ENCODE measurements at regions not wholly inside any gene's neighbourhood (a gene's known extent, or its start where the extent isn't known, plus 50 kb on each side); places are given as distances from the start of the nearest gene placed in this dataset.

GRCh38 chr5:103473725-103474124 lies 88.9 kb downstream of the NUDT12 start:
- H3K36me3 ChIP-seq (ENCODE audit: control insufficient read depth in 2 of 3, insufficient read depth in 3 of 3, low read length in 3 of 3) = no peaks in the 10 kb centered on the region
- H3K9me3 Mint-ChIP-seq = no peaks in the 10 kb centered on the region
- no peaks in the 10 kb centered on the region for H3K4me1 ChIP-seq (ENCODE audit: control insufficient read depth in 2 of 2, insufficient read depth in 2 of 2, low read length in 2 of 2)
- no peak overlapping the region for H3K27ac Mint-ChIP-seq
- CTCF ChIA-PET = no interaction called here
- H3K4me1 Mint-ChIP-seq = no peaks in the 10 kb centered on the region
- no peak for DNase-seq
- H3K9me3 ChIP-seq (ENCODE audit: control insufficient read depth in 2 of 3, low read length in 3 of 3) = no peaks in the 10 kb centered on the region
- no peak for ATAC-seq
- H3K4me3 ChIP-seq (ENCODE audit: low read length) = no peak overlapping the region
- no peaks in the 10 kb centered on the region for H3K27me3 ChIP-seq (ENCODE audit: control insufficient read depth in 2 of 2, insufficient read depth in 2 of 2, low read length in 2 of 2)
- POLR2A ChIA-PET = no interaction called here
- intact Hi-C loops (cut with micrococcal nuclease) = loop anchor here in 1 of 2 donors (10.0 kb wide), 1 partner anchor 339 kb away; no protein-coding TSS in a partner anchor
- no peak overlapping the region for H3K4me3 Mint-ChIP-seq
- H3K27ac ChIP-seq (ENCODE audit: low read depth, low read length) = no peak overlapping the region
- no peaks in the 10 kb centered on the region for H3K36me3 Mint-ChIP-seq
- peaks cover 12 to 23% (median 18%) of the 10 kb centered on the region in 5 donors for H3K27me3 Mint-ChIP-seq

- Mint-ChIP-seq H3K4me3 (no peak overlapping the region), H3K9me3 (no peaks in the 10 kb centered on the region), H3K27me3 (peaks cover 12 to 23% (median 16%) of the 10 kb centered on the region in 5 donors), H3K27ac (no peak overlapping the region), H3K4me1 (no peaks in the 10 kb centered on the region), H3K36me3 (no peaks in the 10 kb centered on the region)
- H3K36me3 ChIP-seq (ENCODE audit: control insufficient read depth in 2 of 3, insufficient read depth in 3 of 3, low read length in 3 of 3) = no peaks in the 10 kb centered on the region
- intact Hi-C loops (cut with micrococcal nuclease) = loop anchor here in 1 of 2 donors (10.0 kb wide), 1 partner anchor 338 kb away; no protein-coding TSS in a partner anchor
- H3K4me3 ChIP-seq (ENCODE audit: low read length) = no peak overlapping the region
- H3K27me3 ChIP-seq (ENCODE audit: control insufficient read depth in 2 of 2, insufficient read depth in 2 of 2, low read length in 2 of 2) = no peaks in the 10 kb centered on the region
- ATAC-seq = no peak
- no peak overlapping the region for H3K27ac ChIP-seq (ENCODE audit: low read depth, low read length)
- no peaks in the 10 kb centered on the region for H3K9me3 ChIP-seq (ENCODE audit: control insufficient read depth in 2 of 3, low read length in 3 of 3)
- H3K4me1 ChIP-seq (ENCODE audit: control insufficient read depth in 2 of 2, insufficient read depth in 2 of 2, low read length in 2 of 2) = no peaks in the 10 kb centered on the region
- no peak for DNase-seq
- CTCF ChIA-PET = interaction anchor here (0.6 kb wide), 1 partner anchor 111 kb away, joined by 3 read pairs; no protein-coding TSS in a partner anchor
- POLR2A ChIA-PET = no interaction called here
These were observed 89.8 kb downstream of the NUDT12 start for GRCh38 chr5:103472830-103473229.

GRCh38 chr5:103472265-103472664 lies 90.3 kb downstream of the NUDT12 start:
- Histone ChIP-seq H3K4me3 (ENCODE audit: low read length) (no peak overlapping the region), H3K4me1 (ENCODE audit: control insufficient read depth in 2 of 2, insufficient read depth in 2 of 2, low read length in 2 of 2) (no peaks in the 10 kb centered on the region), H3K27me3 (ENCODE audit: control insufficient read depth in 2 of 2, insufficient read depth in 2 of 2, low read length in 2 of 2) (no peaks in the 10 kb centered on the region), H3K9me3 (ENCODE audit: control insufficient read depth in 2 of 3, low read length in 3 of 3) (no peaks in the 10 kb centered on the region), H3K27ac (ENCODE audit: low read depth, low read length) (no peak overlapping the region), H3K36me3 (ENCODE audit: control insufficient read depth in 2 of 3, insufficient read depth in 3 of 3, low read length in 3 of 3) (no peaks in the 10 kb centered on the region)
- Mint-ChIP-seq H3K27ac (no peak overlapping the region), H3K4me1 (no peaks in the 10 kb centered on the region), H3K27me3 (peaks cover 11 to 23% (median 16%) of the 10 kb centered on the region in 5 donors), H3K9me3 (no peaks in the 10 kb centered on the region), H3K4me3 (no peak overlapping the region), H3K36me3 (no peaks in the 10 kb centered on the region)
- POLR2A ChIA-PET = no interaction called here
- intact Hi-C loops (cut with micrococcal nuclease) = loop anchor here in 1 of 2 donors (10.0 kb wide), 1 partner anchor 337 kb away; no protein-coding TSS in a partner anchor
- ATAC-seq (no peak), DNase-seq (no peak)
- CTCF ChIA-PET = interaction anchor here (1.3 kb wide), 1 partner anchor 240 kb away, joined by 4 read pairs; no protein-coding TSS in a partner anchor

GRCh38 chr5:103469288-103470040 lies 93.1 kb downstream of the NUDT12 start:
- Mint-ChIP-seq H3K4me1 (no peaks in the 10 kb centered on the region), H3K4me3 (no peak overlapping the region), H3K9me3 (no peaks in the 10 kb centered on the region), H3K27ac (no peak overlapping the region), H3K36me3 (no peaks in the 10 kb centered on the region), H3K27me3 (peaks cover 0 to 24% (median 13%) of the 10 kb centered on the region in 5 donors)
- Histone ChIP-seq H3K27ac (ENCODE audit: low read depth, low read length) (no peak overlapping the region), H3K27me3 (ENCODE audit: control insufficient read depth in 2 of 2, insufficient read depth in 2 of 2, low read length in 2 of 2) (no peaks in the 10 kb centered on the region), H3K9me3 (ENCODE audit: control insufficient read depth in 2 of 3, low read length in 3 of 3) (no peaks in the 10 kb centered on the region), H3K4me3 (ENCODE audit: low read length) (no peak overlapping the region), H3K36me3 (ENCODE audit: control insufficient read depth in 2 of 3, insufficient read depth in 3 of 3, low read length in 3 of 3) (no peaks in the 10 kb centered on the region), H3K4me1 (ENCODE audit: control insufficient read depth in 2 of 2, insufficient read depth in 2 of 2, low read length in 2 of 2) (no peaks in the 10 kb centered on the region)
- DNase-seq (no peak), ATAC-seq (no peak)
- ChIA-PET CTCF (no interaction called here), POLR2A (no interaction called here)
- intact Hi-C loops (cut with micrococcal nuclease) = loop anchor here in 1 of 2 donors (10.0 kb wide), 1 partner anchor 335 kb away; no protein-coding TSS in a partner anchor

- ChIA-PET POLR2A (no interaction called here), CTCF (no interaction called here)
- DNase-seq (no peak), ATAC-seq (no peak)
- no peaks in the 10 kb centered on the region for H3K36me3 Mint-ChIP-seq
- no peak overlapping the region for H3K27ac Mint-ChIP-seq
- no peaks in the 10 kb centered on the region for H3K36me3 ChIP-seq (ENCODE audit: control insufficient read depth in 2 of 3, insufficient read depth in 3 of 3, low read length in 3 of 3)
- no peak overlapping the region for H3K4me3 Mint-ChIP-seq
- H3K4me1 ChIP-seq (ENCODE audit: control insufficient read depth in 2 of 2, insufficient read depth in 2 of 2, low read length in 2 of 2) = no peaks in the 10 kb centered on the region
- no peak overlapping the region for H3K4me3 ChIP-seq (ENCODE audit: low read length)
- no peaks in the 10 kb centered on the region for H3K9me3 ChIP-seq (ENCODE audit: control insufficient read depth in 2 of 3, low read length in 3 of 3)
- no peaks in the 10 kb centered on the region for H3K4me1 Mint-ChIP-seq
- H3K27me3 ChIP-seq (ENCODE audit: control insufficient read depth in 2 of 2, insufficient read depth in 2 of 2, low read length in 2 of 2) = no peaks in the 10 kb centered on the region
- no peaks in the 10 kb centered on the region for H3K9me3 Mint-ChIP-seq
- H3K27ac ChIP-seq (ENCODE audit: low read depth, low read length) = no peak overlapping the region
- intact Hi-C loops (cut with micrococcal nuclease) = no loop called here
- peaks cover 11 to 24% (median 15%) of the 10 kb centered on the region in 5 donors for H3K27me3 Mint-ChIP-seq
These were observed 94.8 kb downstream of the NUDT12 start for GRCh38 chr5:103467831-103468230.

GRCh38 chr5:103466495-103466894 lies 96.1 kb downstream of the NUDT12 start:
- H3K9me3 Mint-ChIP-seq = no peaks in the 10 kb centered on the region
- H3K27me3 ChIP-seq (ENCODE audit: control insufficient read depth in 2 of 2, insufficient read depth in 2 of 2, low read length in 2 of 2) = no peaks in the 10 kb centered on the region
- H3K4me1 Mint-ChIP-seq = no peaks in the 10 kb centered on the region
- no peaks in the 10 kb centered on the region for H3K4me1 ChIP-seq (ENCODE audit: control insufficient read depth in 2 of 2, insufficient read depth in 2 of 2, low read length in 2 of 2)
- no peaks in the 10 kb centered on the region for H3K36me3 ChIP-seq (ENCODE audit: control insufficient read depth in 2 of 3, insufficient read depth in 3 of 3, low read length in 3 of 3)
- H3K4me3 ChIP-seq (ENCODE audit: low read length) = no peak overlapping the region
- no peak for DNase-seq
- no peak overlapping the region for H3K27ac ChIP-seq (ENCODE audit: low read depth, low read length)
- ChIA-PET POLR2A (no interaction called here), CTCF (interaction anchor here (0.6 to 0.7 kb wide), 2 partner anchors 48 to 515 kb away, joined by 3 to 4 read pairs; no protein-coding TSS in a partner anchor)
- intact Hi-C loops (cut with micrococcal nuclease) = no loop called here
- ATAC-seq = no peak
- no peak overlapping the region for H3K4me3 Mint-ChIP-seq
- no peak overlapping the region for H3K27ac Mint-ChIP-seq
- no peaks in the 10 kb centered on the region for H3K36me3 Mint-ChIP-seq
- H3K27me3 Mint-ChIP-seq = peaks cover 7 to 25% (median 15%) of the 10 kb centered on the region in 5 donors
- no peaks in the 10 kb centered on the region for H3K9me3 ChIP-seq (ENCODE audit: control insufficient read depth in 2 of 3, low read length in 3 of 3)

GRCh38 chr5:103465891-103466290 lies 96.7 kb downstream of the NUDT12 start:
- Mint-ChIP-seq H3K9me3 (no peaks in the 10 kb centered on the region), H3K27me3 (peaks cover 2 to 21% (median 14%) of the 10 kb centered on the region in 5 donors), H3K4me1 (no peaks in the 10 kb centered on the region), H3K27ac (no peak overlapping the region), H3K4me3 (no peak overlapping the region), H3K36me3 (no peaks in the 10 kb centered on the region)
- Histone ChIP-seq H3K4me3 (ENCODE audit: low read length) (no peak overlapping the region), H3K4me1 (ENCODE audit: control insufficient read depth in 2 of 2, insufficient read depth in 2 of 2, low read length in 2 of 2) (no peaks in the 10 kb centered on the region), H3K27ac (ENCODE audit: low read depth, low read length) (no peak overlapping the region), H3K27me3 (ENCODE audit: control insufficient read depth in 2 of 2, insufficient read depth in 2 of 2, low read length in 2 of 2) (no peaks in the 10 kb centered on the region), H3K36me3 (ENCODE audit: control insufficient read depth in 2 of 3, insufficient read depth in 3 of 3, low read length in 3 of 3) (no peaks in the 10 kb centered on the region), H3K9me3 (ENCODE audit: control insufficient read depth in 2 of 3, low read length in 3 of 3) (no peaks in the 10 kb centered on the region)
- DNase-seq (no peak), ATAC-seq (no peak)
- intact Hi-C loops (cut with micrococcal nuclease) = no loop called here
- ChIA-PET POLR2A (no interaction called here), CTCF (interaction anchor here (0.6 kb wide), 1 partner anchor 516 kb away, joined by 3 read pairs; no protein-coding TSS in a partner anchor)

Measured in naive thymus-derived CD4-positive, alpha-beta T cell (primary cell).